Glutamatergic neuron (in vitro differentiated cells): ENCODE measurements at regions not wholly inside any gene's neighbourhood (a gene's known extent, or its start where the extent isn't known, plus 50 kb on each side); places are given as distances from the start of the nearest gene placed in this dataset.

Experiments
- DNase-seq: peaks from one replicate; pipeline ENCODE4 v3.0.0; 2022
- H3K27ac Mint-ChIP-seq: one replicate; pipeline ENCODE4 v1.8.0; 2020; ENCODE audit warnings: mild to moderate bottlenecking, mixed read lengths, inconsistent platforms; ENCODE audit not compliant: unreplicated experiment
- H3K27me3 Mint-ChIP-seq: one replicate; pipeline ENCODE4 v1.8.0; 2020; ENCODE audit warnings: mild to moderate bottlenecking, moderate library complexity, mixed read lengths, inconsistent platforms; ENCODE audit not compliant: unreplicated experiment
- H3K36me3 Mint-ChIP-seq: one replicate; pipeline ENCODE4 v1.8.0; 2020; ENCODE audit warnings: mild to moderate bottlenecking, mixed read lengths, inconsistent platforms; ENCODE audit not compliant: unreplicated experiment
- H3K4me1 Mint-ChIP-seq: one replicate; pipeline ENCODE4 v1.8.0; 2020; ENCODE audit warnings: mild to moderate bottlenecking, low read depth, mixed read lengths, inconsistent platforms; ENCODE audit not compliant: unreplicated experiment
- H3K4me3 Mint-ChIP-seq: one replicate; pipeline ENCODE4 v1.8.0; 2020; ENCODE audit warnings: mild to moderate bottlenecking, mixed read lengths, inconsistent platforms; ENCODE audit not compliant: unreplicated experiment
- H3K9me3 Mint-ChIP-seq: one replicate; pipeline ENCODE4 v1.8.0; 2020; ENCODE audit warnings: mild to moderate bottlenecking, moderate library complexity, mixed read lengths, inconsistent platforms; ENCODE audit not compliant: unreplicated experiment
- CTCF ChIP-seq: fragments of 200-600 bp; sonication (generic); IDR thresholded peaks from one replicate; pipeline ENCODE4 v1.5.0; 2021; ENCODE audit not compliant: partially characterized antibody, unreplicated experiment

DNA sequence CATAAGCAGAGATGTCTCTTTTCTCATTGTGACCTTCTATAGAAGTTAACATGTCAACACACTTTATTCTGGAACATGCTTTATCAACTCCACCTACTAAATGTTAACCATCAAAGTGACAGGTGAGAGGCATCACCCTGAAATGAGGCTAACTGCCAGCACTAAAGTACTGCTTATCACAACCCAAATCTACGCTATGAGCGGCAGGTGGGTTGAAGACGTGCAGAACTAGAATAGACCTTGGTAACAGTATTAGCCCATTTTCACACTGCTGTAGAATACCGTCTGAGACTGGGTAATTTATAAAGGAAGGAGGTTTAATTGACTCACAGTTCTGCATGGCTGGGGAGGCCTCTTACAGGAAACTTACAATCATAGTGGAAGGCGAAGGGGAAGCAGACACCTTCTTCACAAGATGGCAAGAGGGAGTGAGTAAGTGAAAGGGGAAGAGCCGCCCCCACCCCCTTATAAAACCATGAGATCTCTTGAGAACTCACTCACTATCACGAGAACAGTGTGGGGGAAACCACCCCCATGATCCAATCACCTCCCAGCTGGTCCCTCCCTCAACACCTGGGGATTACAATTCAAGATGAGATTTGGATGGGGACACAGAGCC is 359.0 kb downstream of the SEC23A start:
- Mint-ChIP-seq H3K27me3 (no peaks in the 10 kb centered on the region), H3K4me3 (no peak overlapping the region), H3K4me1 (no peaks in the 10 kb centered on the region), H3K27ac (no peak overlapping the region), H3K9me3 (no peaks in the 10 kb centered on the region), H3K36me3 (no peaks in the 10 kb centered on the region)
- TF ChIP-seq CTCF, result no peak
- no peak for DNase-seq

GRCh38 chr14:38737686-38738407 is 365.2 kb downstream of the SEC23A start:
- H3K4me1 Mint-ChIP-seq, result no peaks in the 10 kb centered on the region
- no peaks in the 10 kb centered on the region for H3K27me3 Mint-ChIP-seq
- H3K36me3 Mint-ChIP-seq, result peaks cover 5% of the 10 kb centered on the region

GRCh38 chr14:38735005-38735404 is 368.0 kb downstream of the SEC23A start:
- Mint-ChIP-seq H3K36me3 (peaks cover 5% of the 10 kb centered on the region), H3K9me3 (no peaks in the 10 kb centered on the region), H3K4me1 (no peaks in the 10 kb centered on the region), H3K27me3 (no peaks in the 10 kb centered on the region), H3K4me3 (no peak overlapping the region), H3K27ac (no peak overlapping the region)
- DNase-seq, result no peak
- TF ChIP-seq CTCF, result no peak

More at GRCh38 chr14:38737686-38738407, 365.2 kb downstream of the SEC23A start:
- Mint-ChIP-seq H3K9me3 (no peaks in the 10 kb centered on the region), H3K27ac (no peak overlapping the region), H3K4me3 (no peak overlapping the region)
- no peak for DNase-seq
- TF ChIP-seq CTCF, result no peak

- Mint-ChIP-seq H3K9me3 (peaks cover 3% of the 10 kb centered on the region), H3K27me3 (no peaks in the 10 kb centered on the region), H3K36me3 (peaks cover 5% of the 10 kb centered on the region), H3K27ac (no peak overlapping the region), H3K4me3 (no peak overlapping the region), H3K4me1 (no peaks in the 10 kb centered on the region)
- no peak for DNase-seq
- TF ChIP-seq CTCF, result no peak
Observed at GRCh38 chr14:38731962-38732361, 371.1 kb downstream of the SEC23A start.

DNA sequence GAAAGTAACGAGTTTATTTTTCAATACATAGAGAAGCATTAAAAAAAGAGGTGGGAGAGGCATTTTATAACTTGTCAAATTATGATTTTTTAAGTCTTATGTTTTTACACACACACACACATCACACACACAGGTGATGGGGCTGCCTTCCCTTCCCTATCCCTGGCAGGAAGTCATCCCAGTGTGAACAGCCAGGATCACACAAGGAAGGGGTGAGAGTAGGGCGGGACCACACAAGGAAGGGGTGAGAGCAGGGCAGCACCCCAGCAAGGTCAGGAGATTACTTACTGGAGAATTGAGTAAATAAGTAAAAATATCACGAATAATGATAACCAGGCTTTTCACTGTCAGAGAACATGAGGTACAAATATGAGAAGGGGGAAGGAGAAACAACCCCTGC is 372.6 kb downstream of the SEC23A start:
- Mint-ChIP-seq H3K4me1 (no peaks in the 10 kb centered on the region), H3K36me3 (peaks cover 5% of the 10 kb centered on the region), H3K4me3 (no peak overlapping the region), H3K27ac (no peak overlapping the region), H3K27me3 (no peaks in the 10 kb centered on the region), H3K9me3 (peaks cover 3% of the 10 kb centered on the region)
- TF ChIP-seq CTCF, result no peak
- no peak for DNase-seq
